Spleen (tissue), 11 donors: ENCODE measurements at regions not wholly inside any gene's neighbourhood (a gene's known extent, or its start where the extent isn't known, plus 50 kb on each side); places are given as distances from the start of the nearest gene placed in this dataset.

Experiments used
- DNase-seq: peaks from one replicate; pipeline ENCODE4 v3.0.0-alpha.2; 2020
- H3K27ac ChIP-seq, 8 donors: fragments of 200-600 bp; sonication (generic) in 7 of 8; 1 replicate in 4 of 8; 2 replicates in 4 of 8; pipeline versions ENCODE4 v1.5.0 to v1.8.0; 2016 to 2021; ENCODE audit warnings: inconsistent platforms in 4 of 8, mild to moderate bottlenecking in 4 of 8, moderate library complexity in 1 of 8
- H3K27me3 ChIP-seq, 7 donors: fragments of 200-600 bp; sonication (generic) in 6 of 7; replicated peaks in 1 of 7; 1 replicate in 4 of 7; 2 replicates in 3 of 7; pipeline versions ENCODE4 v1.5.0 to v1.8.0; 2016 to 2021; ENCODE audit warnings: inconsistent platforms in 3 of 7, mild to moderate bottlenecking in 1 of 7
- H3K36me3 ChIP-seq, 6 donors: fragments of 200-600 bp; sonication (generic) in 5 of 6; 1 replicate in 4 of 6; 2 replicates in 2 of 6; pipeline versions ENCODE4 v1.5.0 to v1.8.0; 2016 to 2021; ENCODE audit warnings: inconsistent platforms in 2 of 6
- H3K4me1 ChIP-seq, 6 donors: fragments of 200-600 bp; sonication (generic) in 5 of 6; 1 replicate in 3 of 6; 2 replicates in 3 of 6; pipeline versions ENCODE4 v1.5.0 to v1.8.0; 2016 to 2021; ENCODE audit warnings: inconsistent platforms in 3 of 6
- H3K4me3 ChIP-seq, 8 donors: fragments of 200-600 bp; sonication (generic) in 7 of 8; 1 replicate in 4 of 8; 2 replicates in 4 of 8; pipeline versions ENCODE4 v1.5.0 to v1.8.0; 2016 to 2021; ENCODE audit warnings: inconsistent platforms in 4 of 8, mild to moderate bottlenecking in 4 of 8, moderate library complexity in 2 of 8
- H3K9me3 ChIP-seq, 8 donors: fragments of 200-600 bp; sonication (generic) in 7 of 8; 1 replicate in 4 of 8; 2 replicates in 4 of 8; pipeline versions ENCODE4 v1.5.0 to v1.8.0; 2016 to 2021; ENCODE audit warnings: inconsistent platforms in 4 of 8
- POLR2A ChIP-seq, 3 donors: fragments of 450-650 bp; IDR thresholded peaks; one replicate each; pipeline ENCODE4 v1.5.1; 2017; ENCODE audit warnings: antibody characterized with exemption in 3 of 3, mild to moderate bottlenecking in 1 of 3
- POLR2AphosphoS5 ChIP-seq, 3 donors: sonication (generic); formaldehyde crosslinking; IDR thresholded peaks; one replicate each; pipeline ENCODE4 v1.5.1; 2017; ENCODE audit warnings: antibody characterized with exemption in 3 of 3
- WGBS, 5 donors: extraction: QIAGEN DNeasy Blood & Tissue Kit in 3 of 5; methylation state at CpG; one replicate each; pipeline versions ENCODE4 v1.1.5 to v1.1.7; 2013 to 2018; 5-methylcytosine and 5-hydroxymethylcytosine counted together
- intact Hi-C: fragments of 100-400 bp; cut with DNase I; formaldehyde crosslinking; loops from one replicate; pipeline ENCODE4 v1.15.0; 2023; ENCODE audit warnings: low total_unique reads
- TF ChIP-seq, protein P1 (sequence below), 11 experiments: fragments of 200-600 bp in 7 of 11; fragments of 450-650 bp in 4 of 11; sonication (generic) in 4 of 11; IDR thresholded peaks in 8 of 11; conservative IDR thresholded peaks in 3 of 11; 1 replicate in 7 of 11; 2 replicates in 4 of 11; pipeline versions ENCODE4 v1.4.0 to v1.8.0; 2016 to 2021; ENCODE audit warnings: antibody characterized with exemption in 11 of 11, inconsistent platforms in 4 of 11, mild to moderate bottlenecking in 1 of 11
- donor health status: healthy with polysubstance abuse.
- donor health status: DM: no; HTN: no; CAD: no; lungs with moderate emphysema.
- donor health status: DM: no; HTN: no; CAD: no.
- donor health status: Bipolar disorder and iron deficiency.
- donor health status: healthy.
- donor health status: DM: no; HTN: no; CAD: no.
- donor health status: DM: yes; HTN: yes; CAD: no.

DNA sequence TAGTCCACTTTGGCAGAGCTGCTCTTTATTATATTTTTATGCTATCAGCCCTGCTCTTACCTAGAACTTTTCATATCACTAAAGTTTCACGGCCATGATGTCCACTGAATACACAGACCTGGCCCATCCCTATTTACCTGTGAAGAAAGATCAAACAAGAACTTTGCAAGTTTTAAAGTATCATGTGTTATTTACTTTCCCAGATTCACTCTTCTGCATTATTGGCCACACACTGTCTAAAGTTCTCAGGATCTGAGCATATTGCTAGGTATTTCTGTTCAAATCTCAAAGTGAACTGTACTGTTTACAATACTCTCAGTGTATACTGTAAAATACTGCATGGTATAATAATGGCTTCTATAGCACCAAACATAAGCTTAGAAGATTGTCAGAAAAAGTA, 405.2 kb downstream of the KLF12 start:
- no peak for TF ChIP-seq POLR2A (IDR thresholded peaks at IDR 0.05)
- Histone ChIP-seq H3K36me3 (peaks cover 0 to 22% (median 0%) of the 10 kb centered on the region in 6 donors), H3K27me3 (no peaks in the 10 kb centered on the region), H3K4me3 (no peak overlapping the region), H3K4me1 (no peaks in the 10 kb centered on the region), H3K27ac (no peak overlapping the region), H3K9me3 (no peaks in the 10 kb centered on the region)
- no peak for DNase-seq
- WGBS, 5 donors: 93 to 100% (median 95%) methylated on average over 1 of the region's 1 CpG
- intact Hi-C loops: no loop called here

- Histone ChIP-seq H3K4me1 (peaks cover 0 to 9% (median 0%) of the 10 kb centered on the region in 6 donors), H3K4me3 (no peak overlapping the region), H3K9me3 (no peaks in the 10 kb centered on the region), H3K36me3 (peaks cover 0 to 15% (median 0%) of the 10 kb centered on the region in 6 donors), H3K27ac (no peak overlapping the region), H3K27me3 (no peaks in the 10 kb centered on the region)
- TF ChIP-seq POLR2A (IDR thresholded peaks at IDR 0.05) (no peak), POLR2AphosphoS5 (IDR thresholded peaks at IDR 0.05) (no peak)
- TF ChIP-seq, protein P1, sequence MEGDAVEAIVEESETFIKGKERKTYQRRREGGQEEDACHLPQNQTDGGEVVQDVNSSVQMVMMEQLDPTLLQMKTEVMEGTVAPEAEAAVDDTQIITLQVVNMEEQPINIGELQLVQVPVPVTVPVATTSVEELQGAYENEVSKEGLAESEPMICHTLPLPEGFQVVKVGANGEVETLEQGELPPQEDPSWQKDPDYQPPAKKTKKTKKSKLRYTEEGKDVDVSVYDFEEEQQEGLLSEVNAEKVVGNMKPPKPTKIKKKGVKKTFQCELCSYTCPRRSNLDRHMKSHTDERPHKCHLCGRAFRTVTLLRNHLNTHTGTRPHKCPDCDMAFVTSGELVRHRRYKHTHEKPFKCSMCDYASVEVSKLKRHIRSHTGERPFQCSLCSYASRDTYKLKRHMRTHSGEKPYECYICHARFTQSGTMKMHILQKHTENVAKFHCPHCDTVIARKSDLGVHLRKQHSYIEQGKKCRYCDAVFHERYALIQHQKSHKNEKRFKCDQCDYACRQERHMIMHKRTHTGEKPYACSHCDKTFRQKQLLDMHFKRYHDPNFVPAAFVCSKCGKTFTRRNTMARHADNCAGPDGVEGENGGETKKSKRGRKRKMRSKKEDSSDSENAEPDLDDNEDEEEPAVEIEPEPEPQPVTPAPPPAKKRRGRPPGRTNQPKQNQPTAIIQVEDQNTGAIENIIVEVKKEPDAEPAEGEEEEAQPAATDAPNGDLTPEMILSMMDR (IDR thresholded peaks at IDR 0.05 in 8 of 11, conservative IDR thresholded peaks at IDR 0.05 in 3 of 11): no peak
- intact Hi-C loops: no loop called here
- 71 to 82% (median 79%) methylated on average over 1 of the region's 1 CpG for WGBS, 5 donors
- DNase-seq: no peak
These were observed 412.1 kb downstream of the KLF12 start for GRCh38 chr13:73722120-73722519.

DNA sequence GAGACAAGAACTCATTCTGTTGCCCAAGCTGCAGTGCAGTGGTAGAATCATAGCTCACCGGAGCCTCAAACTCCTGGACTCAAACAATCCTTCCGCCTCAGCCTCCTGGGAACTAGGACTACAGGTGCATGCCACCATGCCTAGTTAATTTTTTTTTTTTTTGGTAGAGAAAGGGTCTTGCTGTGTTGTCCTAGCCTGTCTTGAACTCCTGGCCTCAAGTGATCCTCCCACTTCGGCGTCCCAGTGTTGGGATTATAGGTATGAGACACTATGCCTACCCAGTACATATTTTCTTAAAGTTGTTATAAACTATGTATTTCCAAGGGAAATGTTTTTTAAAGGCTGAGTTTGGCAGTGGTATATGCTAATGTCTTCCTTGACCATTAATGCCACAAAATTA, 412.6 kb downstream of the KLF12 start:
- TF ChIP-seq, protein P1 (IDR thresholded peaks at IDR 0.05 in 8 of 11, conservative IDR thresholded peaks at IDR 0.05 in 3 of 11): no peak
- TF ChIP-seq POLR2AphosphoS5 (IDR thresholded peaks at IDR 0.05): no peak
- no peak for TF ChIP-seq POLR2A (IDR thresholded peaks at IDR 0.05)
- H3K4me3 ChIP-seq: no peak overlapping the region
- no peak for DNase-seq
- H3K27ac ChIP-seq: no peak overlapping the region
- WGBS, 5 donors: 95 to 99% (median 96%) methylated on average over 4 of the region's 4 CpGs
- peaks cover 0 to 15% (median 0%) of the 10 kb centered on the region in 6 donors for H3K36me3 ChIP-seq
- H3K27me3 ChIP-seq: no peaks in the 10 kb centered on the region
- intact Hi-C loops: no loop called here
- H3K4me1 ChIP-seq: peaks cover 0 to 11% (median 0%) of the 10 kb centered on the region in 6 donors
- no peaks in the 10 kb centered on the region for H3K9me3 ChIP-seq

- Histone ChIP-seq H3K36me3 (peaks cover 0 to 18% (median 0%) of the 10 kb centered on the region in 6 donors), H3K27ac (no peak overlapping the region), H3K27me3 (no peaks in the 10 kb centered on the region), H3K9me3 (no peaks in the 10 kb centered on the region), H3K4me3 (no peak overlapping the region), H3K4me1 (peaks cover 0 to 16% (median 0%) of the 10 kb centered on the region in 6 donors)
- intact Hi-C loops: no loop called here
- 93 to 96% (median 95%) methylated on average over 5 of the region's 5 CpGs for WGBS, 5 donors
- no peak for TF ChIP-seq POLR2AphosphoS5 (IDR thresholded peaks at IDR 0.05)
- TF ChIP-seq, protein P1 (IDR thresholded peaks at IDR 0.05 in 8 of 11, conservative IDR thresholded peaks at IDR 0.05 in 3 of 11): no peak
- no peak for TF ChIP-seq POLR2A (IDR thresholded peaks at IDR 0.05)
- no peak for DNase-seq
These were observed 413.9 kb downstream of the KLF12 start for GRCh38 chr13:73720216-73720840.
